ENCODE measurements at regions not wholly inside any gene's neighbourhood (a gene's known extent, or its start where the extent isn't known, plus 50 kb on each side); places are given as distances from the start of the nearest gene placed in this dataset.

DNA sequence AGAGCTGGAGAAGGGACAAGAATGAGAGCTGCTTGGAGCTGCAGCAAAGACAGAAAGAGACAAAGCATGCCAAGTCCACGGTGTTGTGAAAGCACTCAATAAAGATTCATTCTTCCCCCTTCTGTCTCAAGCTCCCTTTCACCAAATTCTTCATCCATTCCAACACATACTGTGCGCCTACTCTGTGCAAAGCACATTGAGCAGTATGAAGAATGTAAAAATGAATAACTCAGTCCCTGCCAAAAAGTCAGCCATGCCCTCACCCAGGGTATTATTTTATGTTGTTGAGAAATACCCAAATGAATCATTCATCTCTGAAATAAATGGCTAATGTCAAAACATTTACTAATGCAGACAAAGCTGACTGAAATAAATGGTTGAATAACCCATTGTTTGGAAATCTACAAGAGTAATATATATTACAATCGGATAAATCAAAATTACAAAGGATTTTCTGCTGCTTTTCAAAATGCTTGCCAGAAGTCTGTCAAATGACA, 282.9 kb upstream of the IRX5 start:
- DNase-seq, result no peak
- intact Hi-C loops (cut with DNase I), result no loop called here

DNA sequence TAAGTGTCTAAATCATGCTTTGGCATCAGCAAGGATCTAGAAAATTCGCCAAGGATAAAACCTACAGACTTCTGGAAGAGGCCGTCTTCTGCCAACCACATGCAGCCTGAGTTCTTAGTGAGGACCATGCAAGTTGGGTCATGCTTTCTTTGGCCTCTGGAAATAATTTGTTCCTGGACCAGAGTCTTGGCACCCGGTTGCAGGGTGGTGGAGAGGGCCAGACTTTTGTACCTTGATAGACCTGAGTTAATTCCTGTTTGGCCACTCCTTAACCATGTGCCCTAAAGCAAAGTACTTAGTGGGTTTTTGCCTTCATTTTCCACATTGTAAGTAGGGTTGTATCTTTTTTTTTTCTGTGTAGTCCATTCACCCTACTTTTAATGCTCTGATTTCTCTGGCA, 283.4 kb upstream of the IRX5 start:
- intact Hi-C loops (cut with DNase I), result no loop called here
- no peak for DNase-seq

DNA sequence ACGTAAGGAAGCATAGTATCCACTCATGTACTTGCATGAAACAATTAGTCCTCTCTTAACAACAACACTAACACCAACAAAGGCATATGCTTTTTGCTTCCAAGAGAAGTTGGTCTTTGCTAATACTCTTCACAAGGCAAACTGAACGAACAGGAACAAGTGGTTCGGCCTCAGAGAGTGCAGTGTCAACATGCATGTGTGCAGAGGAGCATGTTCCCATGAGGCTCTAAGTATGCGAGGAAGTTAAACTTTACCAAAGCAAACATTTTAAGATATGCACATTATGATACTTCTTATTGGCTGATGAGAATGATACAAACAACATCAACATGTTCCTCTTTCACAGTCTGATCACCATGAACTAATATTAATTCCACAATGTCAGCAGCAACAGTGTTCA, 285.3 kb upstream of the IRX5 start:
- DNase-seq, result no peak
- intact Hi-C loops (cut with DNase I), result no loop called here

DNA sequence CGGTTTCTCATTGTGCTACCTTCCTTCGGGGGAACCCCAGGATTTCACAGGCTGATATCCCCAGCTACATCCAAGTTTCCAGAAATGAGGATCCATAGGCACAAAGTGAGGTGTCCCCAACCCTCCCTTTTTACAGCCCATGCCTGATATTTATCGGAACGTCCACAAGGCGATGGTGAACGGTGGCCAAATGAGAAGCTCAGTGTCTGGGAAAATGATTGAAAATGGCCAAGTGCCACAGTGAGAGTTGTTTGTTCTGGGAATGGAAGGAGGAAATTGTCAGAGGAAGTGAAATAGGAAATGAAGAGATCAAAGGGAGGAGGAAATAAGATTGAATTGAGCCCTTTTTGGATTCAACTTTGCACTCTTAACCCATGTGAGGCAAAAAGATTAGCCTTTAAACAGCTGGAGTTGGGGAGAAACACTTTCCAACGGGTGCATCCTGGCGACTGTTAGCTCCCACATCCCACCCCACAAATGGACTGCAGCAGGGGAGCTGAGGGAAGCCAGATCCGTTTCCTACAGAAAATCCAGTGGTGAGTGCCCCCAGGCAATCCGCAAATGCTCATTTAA, 294.4 kb upstream of the IRX5 start:
- intact Hi-C loops (cut with DNase I), result no loop called here
- DNase-seq, result no peak

DNA sequence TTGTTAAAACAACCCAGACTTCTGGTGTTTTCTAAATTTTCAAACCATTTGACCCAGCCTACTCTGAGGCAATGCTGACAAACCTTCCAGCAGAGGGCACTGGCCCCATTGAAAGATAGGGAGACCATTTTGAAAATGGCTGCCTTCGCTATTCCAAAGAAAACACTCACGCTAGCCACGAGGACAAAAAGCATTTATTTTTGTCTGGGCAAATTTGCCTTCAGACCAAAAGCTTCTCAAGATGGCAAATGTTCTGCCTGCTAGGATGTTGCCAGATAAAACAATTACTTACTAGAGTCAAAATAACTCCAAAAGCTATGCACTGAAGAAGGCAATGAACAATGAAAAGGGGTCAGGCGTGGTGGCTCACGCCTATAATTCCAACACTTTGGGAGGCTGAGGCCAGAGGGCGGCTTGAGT, 296.7 kb upstream of the IRX5 start:
- intact Hi-C loops (cut with DNase I), result no loop called here

DNA sequence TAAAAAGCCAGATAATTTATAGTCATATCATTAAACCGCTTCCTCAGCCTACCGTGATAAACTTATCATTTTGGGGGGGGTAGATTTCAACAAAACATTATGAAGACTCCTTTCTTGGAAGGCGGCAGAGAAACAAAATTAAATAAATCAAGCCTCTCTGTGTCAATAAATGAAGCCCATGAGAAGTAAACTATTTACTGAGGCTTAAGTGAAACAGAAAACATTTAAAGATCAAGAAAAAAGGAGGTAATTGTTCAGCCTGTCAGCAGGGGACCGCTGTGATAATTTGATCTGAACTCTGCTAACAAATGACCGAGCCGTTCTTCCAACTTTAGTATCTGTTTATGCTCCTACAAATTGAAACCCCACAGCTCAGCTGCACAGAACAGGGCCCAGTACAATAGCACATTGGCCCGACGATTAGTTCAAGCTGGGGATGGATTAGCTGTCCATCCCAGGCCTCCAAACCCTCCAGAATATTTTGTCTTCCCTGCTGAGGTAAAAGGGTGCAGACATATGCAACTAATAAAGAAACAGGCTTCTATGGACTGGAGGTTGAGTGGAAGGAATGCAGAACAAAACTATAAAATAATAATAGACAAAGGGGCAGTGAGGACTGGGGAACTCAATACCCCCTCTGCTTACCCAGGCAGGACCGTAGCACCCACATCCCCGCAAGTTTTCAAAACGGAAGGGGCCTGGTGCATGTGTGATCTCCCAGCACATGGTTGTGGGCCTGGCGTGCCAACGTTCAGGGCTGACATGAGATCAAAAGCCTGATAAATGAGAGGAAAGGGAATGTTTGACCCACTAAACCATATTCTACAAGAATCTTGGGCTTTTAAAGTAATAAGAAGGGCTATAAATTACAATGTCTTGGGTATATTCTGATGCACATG, 298.1 kb upstream of the IRX5 start:
- intact Hi-C loops (cut with DNase I), result no loop called here

More for the DNA sequence above, 296.7 kb upstream of the IRX5 start:
- DNase-seq, result peak in 19 of 42 donors; percentile 11 to 52 (median 34)

DNA sequence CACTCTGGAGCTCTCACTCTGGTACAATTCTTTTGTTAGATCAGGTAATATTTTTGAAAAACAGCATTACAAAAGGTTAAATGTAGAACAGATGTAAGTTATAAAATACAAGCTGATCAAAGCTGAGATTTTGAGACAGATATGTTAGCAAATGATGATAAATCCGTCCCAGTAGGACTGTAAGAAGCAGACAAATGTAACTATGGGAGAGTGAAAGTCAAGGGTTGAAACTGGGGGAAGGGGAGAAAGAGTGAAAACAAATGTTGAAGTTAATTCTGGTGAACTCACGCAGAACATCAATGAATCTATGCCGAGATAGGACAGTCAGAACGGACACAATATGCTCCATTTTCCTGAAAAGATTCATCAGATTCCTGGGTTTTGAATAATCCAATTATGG, 298.9 kb upstream of the IRX5 start:
- intact Hi-C loops (cut with DNase I), result no loop called here
- no peak for DNase-seq

More for the DNA sequence above, 298.1 kb upstream of the IRX5 start:
- DNase-seq, result no peak

DNA sequence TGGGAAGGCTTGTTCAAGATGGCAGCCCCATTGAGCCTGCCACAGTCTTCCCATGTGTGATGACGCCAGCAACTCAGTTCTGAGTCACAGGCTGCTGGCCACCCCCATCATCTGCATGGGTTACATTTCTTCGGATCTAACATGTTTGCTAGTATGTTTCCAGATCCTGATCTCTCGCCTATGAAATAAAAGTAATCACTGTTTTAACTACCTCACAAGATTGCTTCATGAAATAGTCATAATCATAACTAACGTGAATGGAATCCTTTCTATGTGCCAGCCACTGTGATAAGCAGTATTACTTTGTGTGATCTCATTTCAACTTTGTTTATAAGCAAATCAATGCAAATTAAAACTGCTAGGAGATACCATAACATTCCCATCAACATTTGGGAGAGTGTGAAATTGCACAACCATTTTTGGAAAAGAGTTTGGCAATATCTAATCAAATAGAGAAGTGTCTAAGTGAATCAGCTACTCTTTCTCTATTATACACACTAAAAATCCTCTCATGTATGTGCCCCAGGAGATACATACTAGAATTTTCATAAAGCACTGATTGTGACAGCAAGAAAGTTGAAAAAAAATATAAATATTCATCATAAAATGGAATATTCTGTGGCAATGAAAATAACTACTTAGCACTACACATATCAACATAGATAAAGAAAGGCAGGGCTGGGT, 300.2 kb upstream of the IRX5 start:
- no peak for DNase-seq
- intact Hi-C loops (cut with DNase I), result no loop called here

DNA sequence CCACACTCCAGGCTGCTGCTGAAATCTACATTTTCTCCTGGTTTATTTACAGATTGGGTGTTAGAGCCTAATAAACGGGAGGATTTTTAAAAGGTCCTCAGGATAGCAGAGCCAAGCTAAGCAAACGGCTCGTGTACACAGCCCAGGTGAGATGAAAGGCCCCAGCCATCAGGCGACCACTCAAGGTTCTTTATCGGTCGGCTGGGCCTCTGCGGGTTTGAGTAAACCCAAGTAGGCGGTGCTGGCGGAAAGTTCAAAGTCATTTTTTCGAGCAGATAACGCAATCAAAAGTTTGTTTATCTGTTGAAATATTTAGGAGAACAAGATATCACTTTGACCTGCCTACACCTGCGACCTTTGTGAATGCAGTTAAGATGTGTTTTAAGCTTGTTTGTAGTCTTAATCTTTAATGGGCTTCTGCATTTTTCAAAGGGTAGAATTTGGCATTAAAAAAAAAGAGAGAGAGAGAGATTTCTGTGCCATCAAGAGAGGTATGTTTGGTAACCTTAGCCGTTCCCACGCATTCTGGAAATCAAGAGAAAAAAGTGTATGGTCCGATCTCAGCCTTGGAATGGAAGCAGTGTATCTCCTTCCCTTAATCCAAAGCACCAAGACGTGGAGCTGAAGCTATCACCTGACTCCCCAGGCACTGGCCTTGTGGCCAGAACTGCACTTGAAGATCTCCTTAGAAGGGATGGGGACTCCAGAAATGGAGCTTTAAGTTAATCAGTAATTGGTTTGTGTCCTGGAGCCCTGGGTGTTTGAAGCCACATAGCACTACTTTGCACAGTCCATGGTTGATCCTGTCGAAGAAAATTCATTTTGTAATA, 301.7 kb upstream of the IRX5 start:
- DNase-seq, result no peak
- intact Hi-C loops (cut with DNase I), result no loop called here

DNA sequence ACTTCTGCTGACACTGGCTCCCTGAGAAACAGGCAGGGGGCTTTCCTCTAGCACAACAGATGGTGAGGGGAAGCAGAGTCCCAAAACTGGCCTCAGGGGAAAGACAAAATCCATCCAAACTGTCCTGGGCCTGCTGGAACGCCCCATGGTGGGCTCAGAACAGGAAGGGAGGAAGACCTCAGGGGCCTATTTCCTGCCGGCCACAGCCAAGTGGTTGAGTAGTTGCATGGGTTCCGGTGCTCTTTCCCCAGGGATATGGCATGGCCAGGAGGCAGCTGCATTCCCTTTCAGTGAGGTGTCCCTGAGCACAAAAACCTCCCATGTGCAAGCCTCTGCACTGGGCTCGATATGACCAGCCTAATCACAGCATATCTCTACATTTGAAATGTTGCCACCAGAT, 303.0 kb upstream of the IRX5 start:
- DNase-seq, result no peak
- intact Hi-C loops (cut with DNase I), result no loop called here

DNA sequence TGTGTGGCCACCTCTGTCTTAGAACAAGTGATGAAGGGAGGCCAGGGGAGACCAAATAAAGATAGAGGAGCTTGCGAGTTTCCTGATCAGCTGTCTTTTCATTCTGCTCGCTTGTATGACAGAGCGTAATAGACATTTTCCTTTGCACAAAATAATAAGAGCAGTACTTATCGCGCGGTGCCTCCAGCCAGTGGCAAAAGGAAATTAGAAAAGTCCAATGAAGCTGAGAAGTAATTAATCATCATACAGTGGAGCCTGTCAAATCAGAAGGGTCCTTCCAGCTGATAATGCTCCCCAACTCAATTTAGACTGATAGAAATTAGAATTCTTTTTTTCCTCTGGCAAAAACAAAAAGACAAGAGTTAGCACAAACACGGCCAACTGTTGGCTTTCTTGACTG, 307.0 kb upstream of the IRX5 start:
- intact Hi-C loops (cut with DNase I), result no loop called here
- no peak for DNase-seq

DNA sequence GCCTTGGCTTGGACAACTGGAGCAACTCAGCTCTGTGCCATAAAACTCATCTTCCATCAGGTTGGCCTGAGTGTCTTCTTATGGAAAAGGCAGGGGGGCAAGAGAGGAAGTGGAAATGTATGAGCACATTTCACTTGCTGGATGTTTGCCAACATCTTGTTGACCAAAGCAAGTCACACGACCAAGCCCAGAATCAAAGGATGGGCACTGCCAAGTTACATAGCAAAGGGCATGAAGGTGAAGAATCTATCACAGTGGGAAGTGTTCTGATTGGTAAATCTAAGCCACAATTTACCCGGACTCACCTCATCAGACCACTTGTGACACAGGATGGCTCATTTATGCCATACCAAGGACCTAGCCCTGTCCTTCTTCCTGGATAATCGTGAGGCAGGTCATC, 310.5 kb upstream of the IRX5 start:
- DNase-seq, result no peak
- intact Hi-C loops (cut with DNase I), result no loop called here

DNA sequence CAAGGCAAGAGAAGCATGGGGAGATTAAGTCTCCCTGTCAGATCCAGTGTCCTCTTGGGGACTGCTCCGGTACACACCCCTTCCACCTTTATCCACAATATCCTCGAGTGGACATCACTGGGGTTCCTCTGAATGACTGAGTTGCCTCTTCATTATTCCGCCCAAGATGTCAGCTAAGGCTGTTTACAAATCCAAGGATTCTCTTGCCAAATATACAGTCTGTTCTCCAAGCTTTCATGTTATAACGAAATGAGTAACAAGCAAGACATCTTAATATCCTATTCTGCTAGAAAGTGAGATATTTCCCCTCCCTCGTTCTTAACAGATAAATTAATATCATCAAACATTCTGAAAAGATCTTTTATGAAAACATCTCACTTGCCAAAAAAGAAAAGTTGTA, 314.1 kb upstream of the IRX5 start:
- no peak for DNase-seq
- intact Hi-C loops (cut with DNase I), result no loop called here

DNA sequence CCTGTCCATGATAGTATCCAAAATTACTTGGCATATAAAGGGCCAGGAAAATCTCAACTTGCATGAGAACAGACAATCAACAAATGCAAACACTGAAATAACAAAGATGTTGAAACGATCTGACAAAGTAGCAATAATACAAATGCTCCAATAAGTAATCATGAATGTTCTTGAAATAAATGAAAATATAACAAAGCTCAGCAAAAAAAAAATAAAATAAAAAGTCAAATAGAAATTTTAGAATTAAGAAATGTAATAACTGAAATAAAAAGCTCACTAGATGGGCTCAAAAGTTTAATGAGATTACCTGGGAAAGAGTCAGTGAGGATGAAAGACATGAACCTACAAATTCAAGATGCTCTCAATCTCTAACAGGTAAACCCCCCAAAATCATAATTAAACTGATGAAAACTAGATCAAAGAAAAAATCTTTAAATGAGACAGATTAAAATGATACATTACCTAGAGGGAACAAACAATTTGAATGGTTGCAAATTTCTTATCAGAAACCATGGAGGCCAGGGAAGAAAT, 319.0 kb upstream of the IRX3 start:
- DNase-seq, result no peak
- intact Hi-C loops (cut with DNase I), result no loop called here

DNA sequence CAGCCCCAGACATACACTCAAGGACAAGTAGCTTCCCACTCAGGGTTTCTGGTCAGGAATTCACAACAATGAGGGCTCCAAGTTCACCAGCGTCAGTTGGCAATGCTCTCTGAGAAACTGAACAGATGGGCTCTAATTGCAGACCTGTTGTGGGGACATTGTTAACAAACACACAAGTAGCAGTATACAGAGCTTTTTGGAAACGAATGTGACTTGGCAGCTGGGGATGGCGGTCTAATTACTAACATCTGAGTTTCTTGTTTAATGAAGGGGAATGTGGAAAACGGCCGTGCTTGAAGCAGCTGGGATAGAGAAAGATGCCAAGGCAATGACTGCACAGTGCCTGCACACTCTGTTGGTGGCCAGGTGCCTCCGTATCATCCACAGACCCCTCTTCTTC, 316.1 kb upstream of the IRX3 start:
- DNase-seq, result no peak
- intact Hi-C loops (cut with DNase I), result no loop called here

DNA sequence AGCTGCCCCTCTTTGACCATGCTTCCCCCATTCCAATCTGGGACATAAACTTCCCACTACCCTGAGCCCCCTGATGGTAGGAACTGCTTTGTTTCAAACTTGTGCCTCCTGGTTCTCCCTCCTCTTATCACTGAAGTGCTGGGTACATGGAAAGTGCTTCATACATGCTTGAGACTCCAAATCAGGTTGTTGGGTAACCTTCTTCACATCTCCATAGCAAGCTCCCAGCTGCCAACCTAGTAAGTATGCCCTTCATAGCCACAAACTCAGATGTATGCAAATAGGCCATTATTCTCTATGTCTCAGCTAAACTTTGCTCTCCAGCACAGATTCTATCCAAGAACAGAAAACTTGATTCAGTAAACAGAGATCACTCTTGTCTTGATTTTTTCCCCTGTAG, 310.6 kb upstream of the IRX3 start:
- DNase-seq, result no peak
- intact Hi-C loops (cut with DNase I), result no loop called here

DNA sequence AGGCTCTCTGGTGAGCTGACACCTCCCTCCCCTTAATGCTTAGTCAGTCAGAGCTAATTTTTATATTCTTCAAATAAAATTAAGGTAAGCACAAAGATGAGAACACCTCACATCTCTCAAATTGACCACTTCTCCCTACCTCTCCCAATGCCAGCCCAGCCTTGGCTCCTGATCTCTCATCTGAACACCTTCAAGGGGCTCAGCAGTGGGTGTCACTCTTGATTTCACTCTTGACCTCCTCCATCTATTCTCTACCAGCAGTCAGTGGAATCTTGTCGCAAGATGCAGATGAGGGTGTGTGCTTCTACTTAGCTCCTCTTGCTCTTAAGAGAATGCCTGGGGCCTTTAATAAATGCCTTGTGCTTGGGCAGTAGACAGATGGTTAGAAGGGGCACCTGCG, 309.0 kb upstream of the IRX3 start:
- no peak for DNase-seq
- intact Hi-C loops (cut with DNase I), result no loop called here

DNA sequence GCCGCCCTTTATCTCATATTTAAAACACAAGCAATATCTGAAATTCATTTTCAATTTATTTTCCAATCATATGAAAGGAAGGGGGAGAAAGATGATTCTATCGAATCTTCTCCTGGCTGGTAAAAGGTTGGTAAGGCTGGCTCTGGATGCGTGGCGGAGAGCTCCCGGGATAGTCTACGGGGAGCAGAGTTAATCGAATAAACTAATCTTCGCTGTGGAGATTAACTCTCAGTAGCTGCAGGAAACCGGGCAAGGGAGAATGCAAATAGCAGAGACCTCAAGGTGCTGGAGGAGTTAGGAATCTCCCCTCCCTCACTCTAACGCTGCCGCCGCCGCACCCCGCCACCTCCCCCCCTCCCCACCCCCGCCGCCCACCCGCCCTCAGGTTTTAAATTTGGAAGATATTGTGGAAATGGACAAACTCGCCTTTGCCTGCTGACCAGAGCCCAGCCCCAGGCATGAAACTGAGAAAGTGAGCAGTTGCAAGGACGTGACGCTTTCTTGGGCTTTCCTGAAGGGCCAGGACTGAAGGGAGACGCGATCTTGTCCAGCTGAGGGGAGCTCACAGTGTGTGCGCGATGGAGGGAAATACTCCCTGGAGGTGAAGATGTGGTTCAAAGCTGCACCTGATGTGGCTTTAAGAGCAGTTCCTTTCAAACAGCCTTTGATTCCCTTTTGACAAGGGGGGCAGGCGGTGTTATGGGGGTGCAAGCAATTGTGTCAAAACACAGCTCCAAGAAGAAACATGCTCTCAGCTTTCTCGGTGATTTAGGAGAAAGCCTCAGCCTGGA, 308.2 kb upstream of the IRX3 start:
- intact Hi-C loops (cut with DNase I), result no loop called here
- no peak for DNase-seq

Measured in head of caudate nucleus (tissue), 42 donors.